SKM-1 (cell line): ENCODE measurements at regions not wholly inside any gene's neighbourhood (a gene's known extent, or its start where the extent isn't known, plus 50 kb on each side); places are given as distances from the start of the nearest gene placed in this dataset.

ENCODE experiments used
- DNase-seq: peaks from one replicate; lab custom pipeline; 2025; ENCODE audit not compliant: unreplicated experiment; lab: John Stamatoyannopoulos, UW

GRCh38 chr17:5784791-5785190 is 200.5 kb upstream of the NLRP1 start:
- DNase-seq: no peak

- no peak for DNase-seq
These were observed 201.0 kb upstream of the NLRP1 start for GRCh38 chr17:5785338-5785737.

- no peak for DNase-seq
These were observed 201.7 kb upstream of the NLRP1 start for GRCh38 chr17:5785867-5786509.

- DNase-seq: no peak
These were observed 202.2 kb upstream of the NLRP1 start for GRCh38 chr17:5786510-5786875.

GRCh38 chr17:5788266-5788900 is 204.1 kb upstream of the NLRP1 start:
- no peak for DNase-seq

- no peak for DNase-seq
These were observed 205.2 kb upstream of the NLRP1 start for GRCh38 chr17:5789528-5789927.

GRCh38 chr17:5793157-5793556 is 208.8 kb upstream of the NLRP1 start:
- DNase-seq: no peak

DNA sequence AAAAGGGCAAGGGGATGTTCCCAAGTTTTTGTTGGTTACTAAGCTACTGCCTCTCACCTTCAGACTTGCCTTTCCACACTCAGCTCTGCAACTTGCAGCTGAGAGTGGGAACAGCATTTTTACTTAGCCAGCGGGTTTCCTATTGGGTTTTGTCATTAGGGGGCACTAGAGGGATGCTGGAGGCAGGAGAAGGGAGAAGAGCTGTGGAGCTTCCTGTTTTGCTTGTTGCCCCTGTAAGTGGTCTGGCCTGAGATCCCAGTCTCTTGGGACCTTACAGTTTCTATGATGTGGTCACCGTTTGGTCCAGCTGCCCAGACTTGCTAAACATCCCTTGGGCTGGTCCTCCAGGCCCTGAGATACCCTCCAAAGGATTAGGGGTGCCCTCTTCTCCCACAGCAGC is 209.6 kb upstream of the NLRP1 start:
- no peak for DNase-seq

GRCh38 chr17:5794385-5794784 is 210.1 kb upstream of the NLRP1 start:
- DNase-seq: no peak

DNA sequence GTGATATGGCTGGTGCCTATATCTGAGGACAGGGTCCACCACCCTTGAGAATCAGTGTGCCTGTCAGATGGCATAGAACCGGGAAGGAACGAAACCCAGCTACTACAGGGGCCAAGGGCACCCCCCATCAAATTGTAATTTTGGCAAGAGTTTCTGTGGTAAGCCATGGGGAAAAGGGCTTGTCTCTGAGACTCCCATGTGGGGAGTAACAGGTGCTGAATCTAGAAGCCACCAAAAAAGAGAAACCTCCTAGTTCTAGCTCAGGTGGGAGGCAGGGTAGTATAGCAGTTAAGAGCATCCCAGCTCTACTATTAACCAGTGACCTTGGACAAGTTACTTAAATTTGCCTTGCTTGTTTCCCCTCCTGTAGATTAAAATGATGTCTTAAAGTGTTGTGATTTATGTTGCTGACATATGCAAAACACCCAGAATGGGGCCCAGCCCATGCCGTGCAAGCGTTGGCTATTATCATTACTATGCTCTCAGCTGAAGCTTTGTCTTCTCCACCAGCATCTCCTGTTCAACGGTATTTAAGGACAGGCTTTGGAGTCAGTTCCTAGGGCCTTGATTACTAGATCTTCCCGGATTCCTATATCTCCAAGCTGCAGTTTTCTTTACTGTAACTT is 210.7 kb upstream of the NLRP1 start:
- no peak for DNase-seq

- no peak for DNase-seq
These were observed 213.2 kb upstream of the NLRP1 start for GRCh38 chr17:5797447-5798050.

GRCh38 chr17:5798094-5798493 is 213.8 kb upstream of the NLRP1 start:
- DNase-seq: no peak

GRCh38 chr17:5800131-5800530 is 215.8 kb upstream of the NLRP1 start:
- DNase-seq: no peak

DNA sequence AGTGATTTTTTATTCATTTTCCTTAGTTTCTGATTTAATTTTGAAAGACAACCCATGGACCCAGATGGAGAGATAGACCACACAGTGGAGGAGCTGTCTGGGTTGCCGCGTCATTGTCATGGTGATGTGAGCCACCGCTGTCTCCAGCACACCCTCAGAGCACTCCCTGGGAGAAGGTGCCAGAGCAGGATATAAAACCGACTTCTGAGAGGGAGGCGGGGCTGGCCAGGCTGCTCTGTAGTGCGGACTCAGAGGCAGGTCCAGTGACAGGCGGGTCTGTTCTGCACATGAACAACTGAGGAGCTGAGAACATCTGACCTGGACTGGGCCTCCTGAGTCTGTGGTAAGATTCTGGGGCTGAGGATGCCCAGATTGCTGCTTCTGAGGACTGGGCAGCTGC is 216.3 kb upstream of the NLRP1 start:
- DNase-seq: no peak

DNA sequence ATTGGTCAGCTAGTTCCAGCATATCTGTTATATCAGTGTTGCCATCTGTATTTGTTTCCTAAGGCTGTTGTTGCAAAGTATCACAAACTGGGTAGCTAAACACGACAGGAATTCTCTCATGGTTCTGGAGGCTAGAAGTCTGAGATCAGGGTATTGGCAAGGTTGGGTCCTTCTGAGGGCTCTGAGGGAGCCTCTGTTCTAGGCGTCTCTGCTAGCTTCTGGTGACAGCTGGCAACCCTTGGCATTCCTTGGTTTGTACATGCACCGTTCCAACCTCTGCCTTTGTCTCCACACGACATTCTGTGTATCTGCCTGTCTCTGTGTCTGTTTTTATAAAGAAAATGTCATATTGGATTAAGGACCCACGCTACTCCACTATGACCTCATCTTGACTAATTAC is 219.9 kb upstream of the NLRP1 start:
- DNase-seq: no peak

- DNase-seq: no peak
These were observed 224.7 kb upstream of the NLRP1 start for GRCh38 chr17:5809056-5809455.

- DNase-seq: no peak
These were observed 225.4 kb upstream of the NLRP1 start for GRCh38 chr17:5809580-5810188.

- no peak for DNase-seq
These were observed 228.3 kb upstream of the NLRP1 start for GRCh38 chr17:5812590-5812989.

DNA sequence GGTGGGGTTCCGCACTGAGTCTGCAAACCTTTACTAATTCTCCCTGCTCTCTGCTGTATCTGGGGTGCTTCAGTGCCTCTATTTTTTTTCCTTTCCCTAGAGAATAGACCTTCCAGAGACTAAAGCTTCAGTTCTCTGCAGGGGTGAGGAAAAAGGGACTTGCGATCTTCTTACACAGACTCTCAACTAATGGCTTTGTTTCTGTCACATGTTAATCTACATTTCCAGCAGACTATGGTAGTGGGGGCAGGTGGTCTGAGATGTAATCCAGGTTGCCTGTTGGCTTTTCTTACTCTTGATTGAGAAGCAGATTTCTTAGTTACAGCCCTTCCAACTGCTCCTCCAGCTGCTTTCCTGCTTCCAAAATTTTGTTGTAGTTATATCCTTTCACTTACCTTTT is 229.0 kb upstream of the NLRP1 start:
- DNase-seq: no peak

- DNase-seq: no peak
These were observed 231.1 kb upstream of the NLRP1 start for GRCh38 chr17:5815396-5815795.

DNA sequence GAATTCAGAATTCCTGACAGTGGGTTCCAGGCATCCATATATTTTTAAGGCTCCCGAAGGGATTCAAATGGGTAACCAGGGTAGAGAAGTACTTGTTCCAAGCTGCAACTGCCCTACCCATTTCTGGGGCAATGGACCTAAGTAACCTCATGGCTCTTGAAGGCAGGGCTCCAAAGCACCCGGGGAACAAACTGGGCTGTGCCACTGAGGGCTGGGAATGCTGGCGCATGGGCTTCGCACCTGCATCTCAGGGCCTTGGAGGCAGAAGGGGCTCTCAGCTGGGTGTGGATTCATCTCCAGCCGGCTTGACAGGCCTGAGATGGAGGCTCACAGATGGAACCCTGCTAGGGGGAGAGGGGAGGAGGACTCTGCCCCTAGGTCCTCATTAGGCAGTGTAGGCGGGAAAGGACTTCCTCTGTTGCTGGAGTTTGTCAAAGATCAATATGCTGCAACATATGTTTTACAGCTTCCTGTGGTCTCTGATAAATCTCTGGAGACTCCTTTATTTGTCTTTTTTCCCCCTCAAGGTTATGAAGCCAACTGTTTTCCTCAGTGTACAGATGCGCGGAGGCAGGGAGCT is 232.3 kb upstream of the NLRP1 start:
- no peak for DNase-seq
